HG03460 (cell line): ENCODE measurements at regions not wholly inside any gene's neighbourhood (a gene's known extent, or its start where the extent isn't known, plus 50 kb on each side); places are given as distances from the start of the nearest gene placed in this dataset.

ENCODE experiments used
- ATAC-seq: cut with Tn5 transposase; IDR thresholded peaks from one replicate; pipeline ENCODE4 v1.9.1; 2021; ENCODE audit not compliant: unreplicated experiment

- ATAC-seq = no peak
Observed at GRCh38 chr6:167672738-167673137, 154.0 kb upstream of the AFDN start.

- no peak for ATAC-seq
Observed at GRCh38 chr6:167673946-167674345, 152.8 kb upstream of the AFDN start.

GRCh38 chr6:167674486-167674885, 152.2 kb upstream of the AFDN start:
- no peak for ATAC-seq

GRCh38 chr6:167676000-167676665, 150.6 kb upstream of the AFDN start:
- ATAC-seq = no peak

GRCh38 chr6:167676666-167677421, 149.9 kb upstream of the AFDN start:
- no peak for ATAC-seq

- ATAC-seq = no peak
Observed at GRCh38 chr6:167677422-167677789, 149.3 kb upstream of the AFDN start.

GRCh38 chr6:167678102-167679101, 148.3 kb upstream of the AFDN start:
- no peak for ATAC-seq

GRCh38 chr6:167679122-167679736, 147.5 kb upstream of the AFDN start:
- no peak for ATAC-seq

- no peak for ATAC-seq
Observed at GRCh38 chr6:167679790-167680604, 146.7 kb upstream of the AFDN start.

GRCh38 chr6:167680605-167681149, 146.0 kb upstream of the AFDN start:
- no peak for ATAC-seq

GRCh38 chr6:167682125-167682524, 144.6 kb upstream of the AFDN start:
- ATAC-seq = no peak

- ATAC-seq = no peak
Observed at GRCh38 chr6:167682546-167683027, 144.1 kb upstream of the AFDN start.

- no peak for ATAC-seq
Observed at GRCh38 chr6:167683028-167683862, 143.5 kb upstream of the AFDN start.

- ATAC-seq = no peak
Observed at GRCh38 chr6:167684276-167685104, 142.2 kb upstream of the AFDN start.

GRCh38 chr6:167685654-167686053, 141.1 kb upstream of the AFDN start:
- no peak for ATAC-seq

GRCh38 chr6:167686204-167686893, 140.4 kb upstream of the AFDN start:
- ATAC-seq = no peak

- ATAC-seq = no peak
Observed at GRCh38 chr6:167687116-167687725, 139.5 kb upstream of the AFDN start.
